OCI-LY7 (cell line): ENCODE measurements at regions not wholly inside any gene's neighbourhood (a gene's known extent, or its start where the extent isn't known, plus 50 kb on each side); places are given as distances from the start of the nearest gene placed in this dataset.

Experiments used
- BruUV-seq: library from RNA; stranded (reverse); fragments of 400-500 nt; replicated peaks from 2 replicates; lab custom pipeline; 2021; lab: Mats Ljungman, UMichigan
- CTCF ChIA-PET: fragments of 300-600 bp; sonication (Branson Sonifier 250); formaldehyde crosslinking; loops from one replicate; lab custom pipeline; 2022; ENCODE audit warnings: antibody characterized with exemption; ENCODE audit not compliant: unreplicated experiment; lab: Charles Lee
- POLR2A ChIA-PET: fragments of 300-600 bp; sonication (Branson Sonifier 250); formaldehyde crosslinking; loops from one replicate; lab custom pipeline; 2022; ENCODE audit warnings: antibody characterized with exemption; lab: Charles Lee
- DNase-seq: peaks from one replicate; pipeline ENCODE4 v3.0.0-alpha.2; 2015; ENCODE audit warnings: low spot score
- H2AFZ ChIP-seq: fragments of 200-600 bp; sonication (generic), shearing (Covaris generic); 2 replicates; pipeline ENCODE4 v1.6.1; 2014; ENCODE audit warnings: mild to moderate bottlenecking, antibody characterized with exemption, low read length, moderate library complexity
- H3K27ac ChIP-seq: fragments of 200-600 bp; sonication (generic); 2 replicates; pipeline ENCODE4 v1.5.1; 2014; ENCODE audit warnings: mixed run types, low read depth, mild to moderate bottlenecking, moderate library complexity, low read length, inconsistent platforms; ENCODE audit not compliant: poor library complexity, severe bottlenecking
- H3K36me3 ChIP-seq: fragments of 200-600 bp; sonication (generic); 2 replicates; pipeline ENCODE4 v1.6.1; 2014; ENCODE audit warnings: mild to moderate bottlenecking, antibody characterized with exemption, low read length, moderate library complexity, mixed read lengths; ENCODE audit not compliant: insufficient read depth
- H3K4me1 ChIP-seq: fragments of 200-600 bp; sonication (generic); 2 replicates; pipeline ENCODE4 v1.5.1; 2014; ENCODE audit warnings: mild to moderate bottlenecking, low read length; ENCODE audit not compliant: insufficient read depth, poor library complexity, severe bottlenecking
- H3K4me2 ChIP-seq: fragments of 200-600 bp; sonication (generic); 2 replicates; pipeline ENCODE4 v1.6.1; 2014; ENCODE audit warnings: mild to moderate bottlenecking, low read length
- H3K4me3 ChIP-seq: fragments of 200-600 bp; sonication (generic); 2 replicates; pipeline ENCODE4 v1.5.1; 2014; ENCODE audit warnings: mild to moderate bottlenecking, low read depth, low read length; ENCODE audit not compliant: poor library complexity, severe bottlenecking
- H3K79me2 ChIP-seq: fragments of 200-600 bp; sonication (generic); 2 replicates; pipeline ENCODE4 v1.6.1; 2016; ENCODE audit warnings: low read depth, mild to moderate bottlenecking, low read length, moderate library complexity, mixed read lengths; ENCODE audit not compliant: insufficient read depth
- H3K9me2 ChIP-seq: fragments of 200-600 bp; sonication (generic); 2 replicates; pipeline ENCODE4 v1.6.1; 2016; ENCODE audit warnings: mild to moderate bottlenecking, low read length, mixed read lengths; ENCODE audit not compliant: insufficient read depth
- H3K9me3 ChIP-seq: fragments of 200-600 bp; sonication (generic); 2 replicates; pipeline ENCODE4 v1.6.1; 2014; ENCODE audit warnings: mild to moderate bottlenecking, mixed run types, low read length, mixed read lengths
- H4K20me1 ChIP-seq: fragments of 200-600 bp; sonication (generic); 2 replicates; pipeline ENCODE4 v1.6.1; 2014; ENCODE audit warnings: mild to moderate bottlenecking, antibody characterized with exemption, low read length, moderate library complexity, mixed read lengths; ENCODE audit not compliant: insufficient read depth
- EZH2phosphoT487 ChIP-seq: fragments of 200-600 bp; sonication (generic); IDR thresholded peaks from 2 replicates; pipeline ENCODE4 v1.6.1; 2018; ENCODE audit warnings: low read depth, borderline replicate concordance, mild to moderate bottlenecking, mixed run types, antibody characterized with exemption, low read length, moderate library complexity, mixed read lengths
- intact Hi-C: fragments of 100-400 bp; cut with micrococcal nuclease; formaldehyde crosslinking; loops from one replicate; pipeline ENCODE4 v1.10.0; 2022; ENCODE audit not compliant: unreplicated experiment
- TF ChIP-seq, protein P1 (sequence below): fragments of 200-600 bp; sonication (generic); conservative IDR thresholded peaks from 2 replicates; pipeline ENCODE4 v1.5.1; 2014; ENCODE audit warnings: mild to moderate bottlenecking, antibody characterized with exemption, low read length, moderate library complexity, mixed read lengths

- Histone ChIP-seq H3K4me3 (no peak overlapping the region), H3K79me2 (no peaks in the 10 kb centered on the region), H3K4me2 (no peak overlapping the region), H3K27ac (no peak overlapping the region), H2AFZ (no peak overlapping the region), H3K4me1 (no peaks in the 10 kb centered on the region), H3K9me2 (no peaks in the 10 kb centered on the region), H4K20me1 (no peaks in the 10 kb centered on the region), H3K9me3 (peaks cover 5% of the 10 kb centered on the region; the same call in 1 of the 2 replicates), H3K36me3 (no peaks in the 10 kb centered on the region)
- no peak for DNase-seq
- TF ChIP-seq EZH2phosphoT487, result no peak
- TF ChIP-seq, protein P1, sequence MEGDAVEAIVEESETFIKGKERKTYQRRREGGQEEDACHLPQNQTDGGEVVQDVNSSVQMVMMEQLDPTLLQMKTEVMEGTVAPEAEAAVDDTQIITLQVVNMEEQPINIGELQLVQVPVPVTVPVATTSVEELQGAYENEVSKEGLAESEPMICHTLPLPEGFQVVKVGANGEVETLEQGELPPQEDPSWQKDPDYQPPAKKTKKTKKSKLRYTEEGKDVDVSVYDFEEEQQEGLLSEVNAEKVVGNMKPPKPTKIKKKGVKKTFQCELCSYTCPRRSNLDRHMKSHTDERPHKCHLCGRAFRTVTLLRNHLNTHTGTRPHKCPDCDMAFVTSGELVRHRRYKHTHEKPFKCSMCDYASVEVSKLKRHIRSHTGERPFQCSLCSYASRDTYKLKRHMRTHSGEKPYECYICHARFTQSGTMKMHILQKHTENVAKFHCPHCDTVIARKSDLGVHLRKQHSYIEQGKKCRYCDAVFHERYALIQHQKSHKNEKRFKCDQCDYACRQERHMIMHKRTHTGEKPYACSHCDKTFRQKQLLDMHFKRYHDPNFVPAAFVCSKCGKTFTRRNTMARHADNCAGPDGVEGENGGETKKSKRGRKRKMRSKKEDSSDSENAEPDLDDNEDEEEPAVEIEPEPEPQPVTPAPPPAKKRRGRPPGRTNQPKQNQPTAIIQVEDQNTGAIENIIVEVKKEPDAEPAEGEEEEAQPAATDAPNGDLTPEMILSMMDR, result no peak
- POLR2A ChIA-PET, result interaction anchor here (0.9 to 1.0 kb wide), 2 partner anchors 27 to 34 kb away, joined by 3 to 4 read pairs; no protein-coding TSS in a partner anchor
- CTCF ChIA-PET, result no interaction called here
- intact Hi-C loops, result no loop called here
- BruUV-seq, result no TSS peak
Measured at GRCh38 chr17:68734931-68735330, 133.8 kb upstream of the FAM20A start.

DNA sequence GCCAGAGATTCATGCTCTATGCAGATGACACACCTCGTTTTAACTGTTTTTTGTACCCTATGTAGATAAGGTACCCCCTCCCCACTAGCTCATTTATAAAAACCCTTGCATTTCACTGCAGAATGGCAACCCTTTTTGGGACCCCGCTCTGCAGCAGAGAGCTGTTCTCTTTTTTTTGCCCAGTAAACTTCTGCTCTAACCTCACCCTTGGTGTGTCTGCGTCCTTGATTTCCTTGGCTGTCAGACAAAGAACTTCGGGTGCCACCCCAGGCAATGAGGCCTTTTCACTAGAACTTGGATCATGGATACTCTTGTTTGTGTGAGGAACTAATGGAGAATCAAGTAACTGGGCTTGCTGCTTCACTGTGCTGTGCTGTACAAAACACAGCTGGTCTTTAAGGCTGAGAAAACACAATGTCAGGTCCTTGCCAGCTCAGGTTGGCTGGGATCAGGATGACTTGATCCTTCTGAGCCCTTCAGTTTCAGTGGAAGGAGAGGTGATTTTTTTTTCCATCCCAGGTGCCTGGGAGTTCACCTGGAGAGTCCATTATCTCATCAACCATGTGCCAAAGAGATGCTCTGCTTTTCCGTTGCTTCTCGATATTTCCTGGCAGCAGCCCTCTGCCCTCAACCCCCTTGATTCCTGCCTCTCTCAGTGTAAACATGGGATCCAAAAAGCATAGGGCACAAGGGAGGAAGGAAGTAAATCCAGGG, 133.2 kb upstream of the FAM20A start:
- POLR2A ChIA-PET, result interaction anchor here (0.7 to 1.0 kb wide), 3 partner anchors 27 to 367 kb away, joined by 3 to 4 read pairs (median 3); no protein-coding TSS in a partner anchor
- H2AFZ ChIP-seq, result no peak overlapping the region
- TF ChIP-seq EZH2phosphoT487, result no peak
- TF ChIP-seq, protein P1, result no peak
- no TSS peak for BruUV-seq
- no peaks in the 10 kb centered on the region for H3K36me3 ChIP-seq
- H3K27ac ChIP-seq, result no peak overlapping the region
- H3K79me2 ChIP-seq, result no peaks in the 10 kb centered on the region
- DNase-seq, result no peak
- no peak overlapping the region for H3K4me3 ChIP-seq
- no peak overlapping the region for H3K4me2 ChIP-seq
- CTCF ChIA-PET, result no interaction called here
- intact Hi-C loops, result no loop called here
- no peaks in the 10 kb centered on the region for H3K9me2 ChIP-seq
- no peaks in the 10 kb centered on the region for H3K4me1 ChIP-seq
- H3K9me3 ChIP-seq, result peaks cover 4% of the 10 kb centered on the region; the same call in 1 of the 2 replicates
- H4K20me1 ChIP-seq, result no peaks in the 10 kb centered on the region
